ENCODE measurements at regions not wholly inside any gene's neighbourhood (a gene's known extent, or its start where the extent isn't known, plus 50 kb on each side); places are given as distances from the start of the nearest gene placed in this dataset.

DNA sequence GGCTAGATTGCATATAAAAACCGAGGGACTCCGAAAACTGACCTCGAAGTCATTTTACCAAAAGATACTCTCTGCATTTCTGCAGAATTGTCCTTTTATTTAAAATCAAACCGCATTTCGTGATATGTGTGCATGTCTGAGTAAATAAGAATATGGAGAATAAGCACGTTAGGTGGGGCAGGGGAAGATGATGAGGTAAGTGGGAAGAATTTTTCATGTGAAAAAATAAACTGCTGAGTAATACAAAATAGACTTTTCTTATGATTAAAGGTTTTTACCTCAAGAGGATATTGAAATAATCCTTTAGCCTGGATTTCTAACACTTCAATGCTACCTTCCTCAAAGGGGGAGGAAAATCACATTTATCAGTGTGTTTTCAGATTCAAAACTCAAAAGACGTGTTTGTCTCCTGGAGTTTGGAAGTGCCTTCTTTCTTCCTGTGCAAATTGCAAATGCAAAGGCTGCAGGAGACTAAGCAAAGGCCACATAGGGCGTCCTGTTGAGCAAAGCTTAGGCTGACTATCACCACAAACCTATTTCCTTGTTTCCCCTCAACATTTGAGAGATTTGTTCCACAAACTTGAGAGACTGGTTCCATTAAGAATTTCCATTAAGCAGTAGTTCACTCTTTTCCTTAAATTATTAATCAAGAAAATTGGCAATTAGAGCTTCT lies 813.5 kb downstream of the MCTP2 start:
- TF ChIP-seq ZC3H10 (CRISPR knock-in tag; IDR thresholded peaks at IDR 0.05) (no peak), ARNTL (CRISPR knock-in tag; IDR thresholded peaks at IDR 0.05; ENCODE audit: borderline replicate concordance, low read depth) (no peak), RARB (CRISPR knock-in tag; IDR thresholded peaks at IDR 0.05) (no peak), ZNF565 (CRISPR knock-in tag; conservative IDR thresholded peaks at IDR 0.05; ENCODE audit: low read depth) (no peak), SNAI2 (CRISPR knock-in tag; IDR thresholded peaks at IDR 0.05) (no peak), BACH2 (CRISPR knock-in tag; IDR thresholded peaks at IDR 0.05; ENCODE audit: borderline replicate concordance) (no peak), ZNF70 (CRISPR knock-in tag; IDR thresholded peaks at IDR 0.05) (no peak), PPARA (CRISPR knock-in tag; IDR thresholded peaks at IDR 0.05; ENCODE audit: borderline replicate concordance) (no peak)
- TF ChIP-seq, protein P1, sequence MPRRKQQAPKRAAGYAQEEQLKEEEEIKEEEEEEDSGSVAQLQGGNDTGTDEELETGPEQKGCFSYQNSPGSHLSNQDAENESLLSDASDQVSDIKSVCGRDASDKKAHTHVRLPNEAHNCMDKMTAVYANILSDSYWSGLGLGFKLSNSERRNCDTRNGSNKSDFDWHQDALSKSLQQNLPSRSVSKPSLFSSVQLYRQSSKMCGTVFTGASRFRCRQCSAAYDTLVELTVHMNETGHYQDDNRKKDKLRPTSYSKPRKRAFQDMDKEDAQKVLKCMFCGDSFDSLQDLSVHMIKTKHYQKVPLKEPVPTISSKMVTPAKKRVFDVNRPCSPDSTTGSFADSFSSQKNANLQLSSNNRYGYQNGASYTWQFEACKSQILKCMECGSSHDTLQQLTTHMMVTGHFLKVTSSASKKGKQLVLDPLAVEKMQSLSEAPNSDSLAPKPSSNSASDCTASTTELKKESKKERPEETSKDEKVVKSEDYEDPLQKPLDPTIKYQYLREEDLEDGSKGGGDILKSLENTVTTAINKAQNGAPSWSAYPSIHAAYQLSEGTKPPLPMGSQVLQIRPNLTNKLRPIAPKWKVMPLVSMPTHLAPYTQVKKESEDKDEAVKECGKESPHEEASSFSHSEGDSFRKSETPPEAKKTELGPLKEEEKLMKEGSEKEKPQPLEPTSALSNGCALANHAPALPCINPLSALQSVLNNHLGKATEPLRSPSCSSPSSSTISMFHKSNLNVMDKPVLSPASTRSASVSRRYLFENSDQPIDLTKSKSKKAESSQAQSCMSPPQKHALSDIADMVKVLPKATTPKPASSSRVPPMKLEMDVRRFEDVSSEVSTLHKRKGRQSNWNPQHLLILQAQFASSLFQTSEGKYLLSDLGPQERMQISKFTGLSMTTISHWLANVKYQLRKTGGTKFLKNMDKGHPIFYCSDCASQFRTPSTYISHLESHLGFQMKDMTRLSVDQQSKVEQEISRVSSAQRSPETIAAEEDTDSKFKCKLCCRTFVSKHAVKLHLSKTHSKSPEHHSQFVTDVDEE (CRISPR knock-in tag; IDR thresholded peaks at IDR 0.05) = no peak
- TF ChIP-seq, protein P2, sequence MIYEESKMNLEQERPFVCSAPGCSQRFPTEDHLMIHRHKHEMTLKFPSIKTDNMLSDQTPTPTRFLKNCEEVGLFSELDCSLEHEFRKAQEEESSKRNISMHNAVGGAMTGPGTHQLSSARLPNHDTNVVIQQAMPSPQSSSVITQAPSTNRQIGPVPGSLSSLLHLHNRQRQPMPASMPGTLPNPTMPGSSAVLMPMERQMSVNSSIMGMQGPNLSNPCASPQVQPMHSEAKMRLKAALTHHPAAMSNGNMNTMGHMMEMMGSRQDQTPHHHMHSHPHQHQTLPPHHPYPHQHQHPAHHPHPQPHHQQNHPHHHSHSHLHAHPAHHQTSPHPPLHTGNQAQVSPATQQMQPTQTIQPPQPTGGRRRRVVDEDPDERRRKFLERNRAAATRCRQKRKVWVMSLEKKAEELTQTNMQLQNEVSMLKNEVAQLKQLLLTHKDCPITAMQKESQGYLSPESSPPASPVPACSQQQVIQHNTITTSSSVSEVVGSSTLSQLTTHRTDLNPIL (CRISPR knock-in tag; IDR thresholded peaks at IDR 0.05; ENCODE audit: low read depth) = no peak

All from SK-N-SH treated with all-trans-retinoic acid at 6 μM for 48 hours (cell line).